NCI-H146 treated with DMSO at 0.1 percent for 48 hours (cell line): ENCODE measurements at regions not wholly inside any gene's neighbourhood (a gene's known extent, or its start where the extent isn't known, plus 50 kb on each side); places are given as distances from the start of the nearest gene placed in this dataset.

Source experiments
- DNase-seq: peaks from one replicate; lab custom pipeline; 2025; ENCODE audit not compliant: unreplicated experiment; lab: John Stamatoyannopoulos, UW

DNA sequence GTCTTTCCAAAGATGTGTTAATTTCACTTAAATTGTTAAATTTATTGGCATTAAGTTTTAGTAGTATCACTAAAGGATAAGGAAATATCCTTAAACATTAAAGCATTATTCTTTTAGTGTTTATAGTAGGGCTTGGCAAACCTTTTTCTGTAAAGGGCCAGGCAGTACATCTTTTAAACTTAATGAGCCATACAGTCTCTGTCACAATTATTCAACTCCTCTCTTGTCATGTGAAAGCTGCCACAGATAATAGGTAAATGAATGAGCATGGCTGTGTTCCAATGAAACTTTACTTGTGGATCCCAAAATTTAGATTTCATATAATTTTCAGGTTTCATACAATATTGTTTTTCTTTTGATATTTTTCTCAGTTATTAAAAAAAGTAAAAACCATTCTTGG, 268.2 kb upstream of the C11orf87 start:
- DNase-seq: no peak

GRCh38 chr11:109155291-109155690, 266.7 kb upstream of the C11orf87 start:
- DNase-seq: no peak

DNA sequence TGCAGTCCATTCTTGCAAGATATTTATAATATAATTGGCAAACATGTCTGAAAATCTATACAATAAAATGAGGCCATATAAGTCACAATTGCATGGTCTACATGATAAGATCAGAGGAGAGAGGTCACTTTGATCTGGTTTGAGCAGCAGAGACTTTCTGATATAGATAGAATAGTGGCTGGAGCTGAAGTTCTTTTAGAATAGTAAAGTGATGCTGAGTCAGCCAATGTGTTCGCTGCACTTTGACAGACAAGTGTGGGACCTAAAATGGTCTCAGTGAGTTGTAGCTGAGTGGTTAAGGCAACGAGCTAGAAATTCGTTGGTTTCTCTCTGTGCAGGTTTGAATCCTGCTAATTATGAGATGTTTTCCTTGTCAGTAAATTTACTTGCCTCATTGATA, 257.0 kb upstream of the C11orf87 start:
- no peak for DNase-seq

GRCh38 chr11:109166441-109166840, 255.5 kb upstream of the C11orf87 start:
- DNase-seq: no peak

- no peak for DNase-seq
Observed at GRCh38 chr11:109173504-109173903, 248.5 kb upstream of the C11orf87 start.

- DNase-seq: no peak
Observed at GRCh38 chr11:109184376-109184775, 237.6 kb upstream of the C11orf87 start.

DNA sequence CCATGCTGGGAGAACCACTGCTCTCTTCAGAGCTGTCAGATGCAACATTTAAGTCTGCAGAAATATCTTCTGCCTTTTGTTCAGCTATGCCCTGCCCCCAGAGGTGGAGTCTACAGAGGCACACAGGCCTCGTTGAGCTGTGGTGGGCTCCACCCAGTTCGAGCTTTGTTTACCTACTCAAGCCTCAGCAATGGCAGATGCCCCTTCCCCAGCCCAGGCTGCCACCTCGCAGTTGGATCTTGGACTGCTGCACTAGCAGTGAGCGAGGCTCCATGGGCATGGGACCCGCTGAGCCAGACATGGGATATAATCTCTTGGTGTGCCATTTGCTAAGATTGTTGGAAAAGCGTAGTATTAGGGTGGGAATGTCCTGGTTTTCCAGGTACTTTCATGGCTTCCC, 229.1 kb upstream of the C11orf87 start:
- DNase-seq: no peak

DNA sequence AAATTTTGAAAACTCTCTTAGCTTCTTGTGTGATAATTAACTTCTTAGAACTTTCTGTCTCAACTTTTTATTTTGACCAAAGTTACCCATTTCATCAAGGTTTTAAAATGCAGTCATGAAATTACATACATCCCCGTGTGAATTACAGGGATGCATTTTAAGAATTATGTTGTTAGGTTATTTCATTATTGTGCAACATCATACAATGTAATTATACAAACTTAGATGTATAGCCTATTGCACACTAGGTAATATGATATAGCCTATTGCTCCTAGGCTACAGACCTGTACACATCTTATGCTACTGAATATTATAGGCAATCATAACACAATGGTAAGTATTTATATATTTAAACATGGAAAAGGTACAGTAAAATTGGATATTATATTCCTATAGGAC, 228.1 kb upstream of the C11orf87 start:
- no peak for DNase-seq

GRCh38 chr11:109196016-109196415, 226.0 kb upstream of the C11orf87 start:
- no peak for DNase-seq

DNA sequence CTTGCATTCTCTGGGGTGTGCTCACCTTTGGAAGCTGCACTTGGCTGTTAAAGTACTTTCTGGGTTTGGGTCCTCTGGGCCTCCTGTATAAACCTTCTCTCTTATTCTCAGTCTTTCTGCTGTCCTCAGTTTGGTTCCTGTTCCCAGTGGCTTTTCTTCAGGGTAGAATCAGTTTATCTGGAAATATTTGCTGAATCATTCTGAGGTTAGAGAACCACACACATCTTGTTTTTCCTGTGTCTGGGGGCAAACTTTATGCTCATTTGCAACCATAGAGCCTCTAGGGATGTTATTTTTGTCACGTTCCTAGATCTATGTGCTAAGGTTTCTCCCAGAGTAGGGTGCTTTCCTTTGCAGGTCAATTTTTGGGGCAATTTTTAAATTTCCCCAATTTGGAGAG, 224.3 kb upstream of the C11orf87 start:
- no peak for DNase-seq

DNA sequence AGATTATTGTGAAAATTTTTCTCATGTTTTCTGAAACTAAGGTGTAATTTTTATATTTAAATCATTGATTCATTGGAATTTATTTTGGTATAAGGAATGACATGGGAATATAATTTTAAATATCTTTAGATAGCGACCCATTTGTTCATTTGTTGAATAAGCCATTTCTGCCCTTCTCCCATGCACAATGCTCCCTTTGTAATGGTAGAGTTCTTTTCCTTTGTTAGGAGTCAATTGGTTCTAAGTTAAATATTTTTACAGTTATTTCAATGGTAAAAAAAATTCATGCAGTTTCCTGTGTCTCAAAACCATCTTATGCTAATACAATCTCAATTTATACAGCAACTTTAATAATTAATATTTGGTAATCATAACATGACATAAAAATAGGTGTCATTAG, 218.8 kb upstream of the C11orf87 start:
- no peak for DNase-seq

DNA sequence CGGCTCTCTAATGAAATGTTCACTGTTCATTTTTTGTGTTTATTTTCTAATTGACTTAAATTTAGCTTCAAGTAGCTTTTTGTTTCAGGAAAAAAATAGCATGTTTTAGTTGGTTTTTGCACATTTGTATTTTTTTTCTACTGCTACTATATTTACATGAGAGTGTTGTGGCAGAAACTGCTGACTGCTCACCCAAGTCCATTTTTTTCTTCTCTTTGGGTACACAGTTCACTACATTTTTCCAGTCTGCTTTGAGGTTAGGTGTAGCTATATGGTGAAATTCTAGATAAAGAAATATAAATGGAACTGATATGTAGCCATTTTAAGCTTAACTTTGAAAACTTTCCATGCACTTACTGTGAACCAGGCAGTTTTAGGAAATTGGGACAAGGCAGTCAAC, 216.7 kb upstream of the C11orf87 start:
- DNase-seq: no peak

DNA sequence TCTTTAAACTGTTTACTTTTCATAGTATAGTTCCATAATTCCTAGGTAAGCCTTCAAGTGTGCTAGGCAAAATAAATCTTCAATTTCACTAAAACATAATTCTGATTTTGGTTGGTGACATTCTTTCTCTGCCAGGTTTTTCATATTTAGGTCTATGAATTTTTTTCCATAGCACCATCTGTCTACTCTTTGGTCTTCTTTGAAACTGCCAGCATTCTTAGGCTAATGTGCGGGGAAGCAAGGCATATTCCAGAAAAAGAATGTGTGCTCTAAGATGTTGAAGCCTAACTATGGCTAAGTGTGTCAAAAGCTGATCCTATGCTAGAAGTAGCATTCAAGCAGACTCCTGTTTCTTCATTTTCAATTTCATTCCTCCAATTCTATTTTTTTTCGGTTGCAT, 213.9 kb upstream of the C11orf87 start:
- DNase-seq: no peak

GRCh38 chr11:109209572-109209971, 212.4 kb upstream of the C11orf87 start:
- no peak for DNase-seq

GRCh38 chr11:109221190-109221589, 200.8 kb upstream of the C11orf87 start:
- no peak for DNase-seq

DNA sequence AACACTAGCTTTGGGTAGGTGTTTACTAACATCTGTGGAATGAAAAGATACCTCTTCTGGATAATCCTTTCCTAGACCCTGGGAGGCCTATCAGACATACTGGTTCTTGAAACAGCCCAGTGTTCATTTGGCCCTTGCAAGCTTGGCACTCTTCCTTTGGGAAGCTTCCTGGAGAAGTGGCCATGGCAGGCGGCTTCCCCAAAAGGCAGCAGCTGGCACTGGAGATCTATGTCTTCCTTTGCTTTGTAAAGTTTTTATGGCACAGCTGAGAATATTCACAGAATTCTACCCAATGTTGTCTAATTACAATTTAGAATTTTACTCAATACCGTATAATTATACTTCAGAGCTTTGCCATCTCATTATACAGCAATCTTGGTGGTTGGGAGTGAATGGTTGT, 199.2 kb upstream of the C11orf87 start:
- DNase-seq: no peak

GRCh38 chr11:109223451-109223850, 198.5 kb upstream of the C11orf87 start:
- DNase-seq: no peak

- no peak for DNase-seq
Observed at GRCh38 chr11:109229682-109230081, 192.3 kb upstream of the C11orf87 start.

DNA sequence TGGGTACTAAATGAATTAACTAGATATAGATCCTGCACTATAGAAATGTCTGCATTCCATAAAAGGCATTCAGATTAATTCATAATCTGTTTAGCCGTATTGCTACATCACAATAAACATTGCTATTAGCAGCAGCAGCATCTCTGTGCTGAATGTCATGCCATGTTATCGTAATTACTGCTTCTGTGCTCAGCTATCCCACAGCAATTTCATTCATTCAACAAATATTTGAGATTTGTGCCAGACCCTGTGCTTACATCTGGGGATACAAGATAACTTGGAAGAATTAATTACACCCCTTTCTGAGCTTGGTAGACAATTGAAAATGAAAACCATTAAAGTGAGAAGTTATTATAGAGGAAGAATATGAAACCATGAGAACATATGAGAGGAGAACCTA, 185.8 kb upstream of the C11orf87 start:
- DNase-seq: no peak

DNA sequence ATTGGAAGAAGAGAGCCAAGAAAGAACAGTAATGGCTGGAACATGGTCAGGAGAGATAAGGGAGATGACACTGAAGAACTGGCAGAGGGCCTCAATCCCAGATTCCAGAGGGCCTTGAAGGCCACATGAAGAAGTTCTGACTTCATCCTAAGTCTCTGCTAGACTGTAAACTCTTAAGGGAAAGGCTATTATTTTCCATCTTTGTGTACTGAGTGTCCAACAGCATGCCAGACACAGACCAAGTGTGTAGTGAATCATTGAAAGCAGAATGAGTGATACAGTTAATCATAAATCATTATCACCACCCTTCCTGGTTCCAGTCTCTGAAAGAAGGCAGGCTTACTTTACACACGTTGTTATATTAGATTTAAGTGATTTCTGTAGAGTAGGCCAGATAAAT, 185.3 kb upstream of the C11orf87 start:
- no peak for DNase-seq

DNA sequence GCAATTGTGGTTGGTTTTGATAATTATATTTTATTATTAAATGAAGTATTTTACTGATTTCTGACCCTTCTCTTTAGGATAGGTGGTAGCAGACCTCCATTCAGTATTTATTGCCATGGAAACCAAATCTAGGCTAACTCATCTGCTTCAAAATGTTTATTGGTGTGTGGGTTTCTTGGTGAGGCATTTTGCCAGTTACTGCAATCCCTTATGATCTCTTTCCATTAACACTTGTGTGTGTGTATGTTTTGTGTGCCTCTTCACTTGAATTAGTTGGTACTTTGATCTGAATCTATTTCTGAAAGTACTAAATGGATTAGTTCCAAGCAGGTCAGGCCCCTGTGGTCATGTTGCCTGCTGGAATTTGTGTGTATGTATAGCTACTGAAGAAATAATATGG, 184.4 kb upstream of the C11orf87 start:
- DNase-seq: no peak

GRCh38 chr11:109241988-109242536, 179.9 kb upstream of the C11orf87 start:
- no peak for DNase-seq

GRCh38 chr11:109247071-109247470, 174.9 kb upstream of the C11orf87 start:
- no peak for DNase-seq

DNA sequence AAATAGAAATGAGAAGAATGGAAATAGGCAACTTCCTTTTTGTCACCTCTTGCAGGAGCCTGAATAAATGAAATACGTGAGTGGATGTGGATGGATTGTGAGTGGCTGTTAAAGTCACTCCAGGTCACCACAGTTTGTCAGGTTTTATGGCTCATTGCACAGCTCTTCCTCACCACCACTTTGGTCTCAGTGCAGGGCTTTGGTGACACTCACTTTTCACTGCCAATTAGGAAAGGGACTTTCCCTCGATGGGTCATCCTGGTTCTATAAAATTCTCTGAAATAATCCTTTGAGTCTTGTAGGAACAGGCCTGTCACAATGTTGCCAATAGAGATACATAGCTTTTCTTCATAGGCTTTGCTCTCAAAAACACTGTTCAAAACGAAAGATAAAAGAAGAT, 172.4 kb upstream of the C11orf87 start:
- no peak for DNase-seq
